T47D (cell line): ENCODE measurements at regions not wholly inside any gene's neighbourhood (a gene's known extent, or its start where the extent isn't known, plus 50 kb on each side); places are given as distances from the start of the nearest gene placed in this dataset.

Experiments
- DNase-seq, 2 experiments: peaks; one replicate each; pipeline versions ENCODE4 v3.0.0 to v3.0.0-alpha.2; 2011 to 2012; ENCODE audit warnings: low read depth in 1 of 2, low spot score in 1 of 2
- JUND ChIP-seq: IDR thresholded peaks from 2 replicates; pipeline ENCODE4 v1.6.1; 2012; ENCODE audit warnings: low read depth
- in situ Hi-C: cut with HindIII; loops from 2 replicates; pipeline ENCODE4 v1.10.0; 2016; ENCODE audit warnings: low sequenced_read_pairs, low pct_unique_long_range_greater_than_20kb

DNA sequence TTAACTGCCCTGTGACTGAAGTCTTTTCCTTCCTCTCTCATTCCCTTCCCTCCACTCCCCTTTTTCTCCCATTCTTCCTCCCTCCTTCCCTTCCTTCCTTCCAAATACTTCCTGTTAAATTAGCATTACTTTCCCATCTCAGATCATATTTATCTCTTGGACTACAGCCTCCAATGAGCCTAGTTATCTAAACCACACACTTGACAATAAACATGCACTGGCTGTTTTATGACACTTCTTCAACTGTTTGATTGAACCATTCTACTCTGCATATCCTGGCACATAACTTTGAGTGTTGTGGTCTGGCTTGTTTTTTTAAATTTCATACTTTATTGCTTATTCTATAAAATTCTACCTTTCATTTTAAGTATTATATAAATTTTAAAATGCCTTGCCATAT lies 1860.8 kb upstream of the LRRTM1 start:
- no peak for TF ChIP-seq JUND
- in situ Hi-C loops = no loop called here
- DNase-seq = no peak

DNA sequence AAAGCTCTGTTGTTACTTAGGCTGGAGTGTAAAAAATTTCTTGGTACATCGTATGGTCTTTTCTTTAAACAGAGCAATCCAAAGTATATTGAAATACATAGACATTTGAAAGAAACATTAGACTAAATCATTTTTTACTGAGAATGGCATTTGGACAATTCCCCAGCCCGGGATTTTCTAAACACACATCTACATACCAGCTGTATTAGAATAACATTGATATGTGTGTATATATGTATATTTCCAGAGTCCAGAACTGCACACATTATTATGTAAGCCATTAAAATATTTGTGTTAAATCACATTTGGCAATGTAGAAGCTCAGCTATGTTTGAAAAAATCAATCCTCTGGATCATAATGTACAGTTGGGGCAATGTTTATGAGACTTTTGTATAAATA lies 1853.6 kb upstream of the LRRTM1 start:
- in situ Hi-C loops = no loop called here
- DNase-seq = no peak
- TF ChIP-seq JUND = no peak

DNA sequence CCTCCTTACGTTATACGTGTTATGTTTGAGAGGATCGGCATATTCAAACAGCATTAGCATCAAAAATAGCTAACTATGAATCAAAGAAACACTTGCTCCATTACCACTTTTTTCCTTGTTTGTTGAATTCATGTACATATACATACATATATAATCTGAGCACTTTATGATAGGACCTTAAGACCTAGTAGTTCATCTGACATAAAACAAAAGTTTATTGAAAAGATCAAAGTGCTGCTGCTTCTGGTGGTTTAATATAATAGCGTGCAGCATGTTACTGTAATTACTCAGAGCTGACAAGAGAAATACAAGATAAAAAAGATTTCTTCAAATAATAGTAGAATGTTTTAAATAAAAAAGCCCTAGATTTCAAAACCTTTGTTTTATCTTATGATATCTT lies 1850.9 kb upstream of the LRRTM1 start:
- in situ Hi-C loops = no loop called here
- DNase-seq = no peak

DNA sequence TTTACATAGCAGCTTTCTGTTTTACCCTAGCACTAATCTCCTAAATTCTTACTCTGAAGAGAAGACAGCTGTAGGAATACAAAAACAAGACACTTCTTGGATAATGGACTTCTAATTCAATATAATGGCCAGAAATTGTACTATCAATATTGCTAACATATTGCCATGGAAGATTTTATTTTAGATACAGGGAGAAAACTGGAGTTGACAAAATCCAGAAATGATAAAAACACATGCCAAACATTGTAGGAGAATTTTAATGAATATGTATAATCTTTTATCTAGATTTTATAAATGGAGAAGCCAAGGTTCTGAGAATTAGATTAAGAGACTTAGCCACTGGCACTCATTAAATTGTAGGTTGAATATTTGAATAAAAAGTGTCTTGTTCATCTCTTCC lies 1838.8 kb upstream of the LRRTM1 start:
- DNase-seq = no peak
- no peak for TF ChIP-seq JUND
- in situ Hi-C loops = no loop called here

More for the DNA sequence above, 1850.9 kb upstream of the LRRTM1 start:
- TF ChIP-seq JUND = no peak

DNA sequence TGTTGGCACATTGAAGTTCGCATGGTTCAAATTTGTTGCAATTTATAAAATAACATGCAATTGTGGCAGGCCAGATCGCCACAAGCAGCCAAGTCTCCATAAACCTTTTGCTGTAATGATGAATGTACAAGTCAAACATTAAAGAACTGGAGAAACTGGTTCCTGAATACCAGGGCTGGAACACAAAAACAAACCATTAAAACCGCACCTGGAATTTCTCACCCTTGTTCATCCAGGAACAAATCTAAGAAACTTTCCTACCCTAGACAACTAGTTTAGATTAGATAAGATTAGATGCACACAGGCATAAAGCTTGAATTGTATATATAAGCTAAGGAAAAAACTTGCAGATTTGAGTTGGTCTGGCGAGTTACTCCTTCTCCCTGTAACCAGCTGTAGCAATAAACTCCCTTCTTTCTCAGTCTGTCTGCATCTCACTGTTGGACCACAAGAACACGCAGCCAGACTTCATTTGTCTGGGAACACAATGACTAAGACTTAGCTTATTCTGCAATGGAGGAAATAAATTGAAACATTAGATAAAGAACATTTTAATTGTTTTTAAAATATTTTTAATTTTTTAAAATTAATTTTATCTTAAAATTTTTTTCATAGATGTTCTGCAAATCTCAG lies 1835.5 kb upstream of the LRRTM1 start:
- TF ChIP-seq JUND = peak; percentile 43; the same call in 1 of the 2 replicates
- in situ Hi-C loops = no loop called here
- peak; percentile 5 to 87 for DNase-seq

DNA sequence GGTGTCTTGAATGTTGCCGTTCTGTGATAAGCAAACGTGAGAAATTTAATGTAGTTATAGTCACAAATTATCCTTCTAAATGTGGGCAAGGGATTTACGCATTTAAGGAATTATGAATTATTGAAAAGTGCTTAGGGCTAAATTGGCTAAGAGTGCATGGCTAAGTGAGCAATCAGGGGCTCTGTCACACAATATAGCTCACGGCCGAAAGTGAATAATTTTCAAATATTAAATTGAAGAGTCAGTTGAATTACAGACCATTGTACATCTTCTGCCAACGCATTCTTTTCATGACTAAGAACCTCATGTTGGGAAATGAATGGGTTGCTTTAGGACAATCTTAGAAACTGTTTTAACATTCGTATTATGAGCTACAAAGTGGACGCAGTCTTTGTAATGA lies 1832.9 kb upstream of the LRRTM1 start:
- no peak for DNase-seq
- no peak for TF ChIP-seq JUND
- in situ Hi-C loops = no loop called here

DNA sequence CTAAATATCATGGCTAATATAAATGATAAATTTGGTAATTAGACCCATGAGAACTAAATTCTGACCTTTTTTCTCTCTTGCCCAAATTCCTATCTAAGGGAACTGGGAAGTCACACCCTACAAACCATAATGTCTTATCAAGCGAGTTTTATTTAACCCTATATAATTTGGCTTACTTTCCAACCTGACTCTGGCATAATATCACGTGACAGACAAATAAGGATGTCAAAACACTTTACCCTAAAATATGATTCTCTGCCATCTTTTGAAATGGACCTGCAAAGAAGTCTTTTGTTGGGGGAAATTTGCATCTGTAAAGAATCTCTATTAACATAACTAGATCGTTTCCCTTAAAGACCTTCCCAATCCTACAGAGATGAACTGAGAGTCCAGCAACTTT lies 1823.5 kb upstream of the LRRTM1 start:
- TF ChIP-seq JUND = no peak
- DNase-seq = no peak
- in situ Hi-C loops = no loop called here

DNA sequence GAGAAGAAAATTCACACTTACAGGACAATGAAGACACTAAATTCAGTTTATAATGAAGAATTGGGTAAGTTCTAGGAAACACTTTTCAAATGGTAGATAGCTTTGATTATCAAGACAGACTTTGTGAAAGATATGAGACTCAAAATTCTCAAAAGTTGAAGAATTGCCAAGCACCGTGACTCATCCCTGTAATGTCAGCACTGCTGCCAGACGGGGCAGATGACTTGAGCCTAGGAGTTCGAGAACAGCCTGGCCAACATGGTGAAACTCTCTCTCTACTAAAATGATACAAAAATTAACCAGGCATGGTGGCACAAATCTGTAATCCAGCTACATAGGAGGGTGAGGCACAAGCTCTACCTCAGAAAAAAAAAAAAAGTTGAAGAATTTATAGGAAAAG lies 1820.1 kb upstream of the LRRTM1 start:
- DNase-seq = no peak
- TF ChIP-seq JUND = no peak
- in situ Hi-C loops = no loop called here

DNA sequence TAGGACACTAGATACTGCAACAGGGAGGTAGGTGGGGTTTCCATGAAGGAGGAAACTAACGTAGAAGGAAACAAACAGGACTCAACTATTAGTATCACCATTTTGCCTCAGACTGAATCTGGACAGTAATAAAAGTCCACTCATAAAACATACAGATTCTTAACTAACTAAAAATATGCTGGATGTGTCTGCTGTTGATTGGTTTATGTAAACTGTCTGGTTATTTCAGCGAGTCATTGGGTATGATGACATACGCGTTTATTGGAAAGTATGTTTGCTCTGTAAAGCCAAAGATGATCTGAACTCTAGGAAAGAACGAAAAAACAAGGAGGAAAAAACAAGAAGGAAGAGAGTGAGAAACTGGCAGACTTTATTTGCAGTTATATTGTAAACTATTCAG lies 1816.1 kb upstream of the LRRTM1 start:
- TF ChIP-seq JUND = no peak
- in situ Hi-C loops = no loop called here
- no peak for DNase-seq

DNA sequence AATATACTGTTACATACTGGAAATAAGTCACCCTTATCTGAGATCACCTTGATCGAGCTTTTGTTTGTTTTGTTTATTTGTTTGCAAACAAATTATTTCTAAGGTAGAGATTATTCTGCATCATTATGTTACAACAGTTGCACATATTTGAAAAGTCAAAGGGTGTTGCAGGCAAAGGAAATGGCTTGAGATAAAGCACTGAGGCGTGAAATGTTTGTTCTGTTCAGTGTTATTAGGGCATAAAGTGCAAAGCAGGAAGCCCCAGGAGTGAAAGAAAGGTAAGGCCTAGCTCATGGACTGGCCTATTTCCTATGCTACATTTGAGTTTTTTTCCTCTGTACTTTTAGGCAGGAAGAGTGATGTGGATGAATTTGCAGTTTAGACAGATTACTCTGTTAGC lies 1815.6 kb upstream of the LRRTM1 start:
- no peak for DNase-seq
- in situ Hi-C loops = no loop called here
- TF ChIP-seq JUND = no peak

DNA sequence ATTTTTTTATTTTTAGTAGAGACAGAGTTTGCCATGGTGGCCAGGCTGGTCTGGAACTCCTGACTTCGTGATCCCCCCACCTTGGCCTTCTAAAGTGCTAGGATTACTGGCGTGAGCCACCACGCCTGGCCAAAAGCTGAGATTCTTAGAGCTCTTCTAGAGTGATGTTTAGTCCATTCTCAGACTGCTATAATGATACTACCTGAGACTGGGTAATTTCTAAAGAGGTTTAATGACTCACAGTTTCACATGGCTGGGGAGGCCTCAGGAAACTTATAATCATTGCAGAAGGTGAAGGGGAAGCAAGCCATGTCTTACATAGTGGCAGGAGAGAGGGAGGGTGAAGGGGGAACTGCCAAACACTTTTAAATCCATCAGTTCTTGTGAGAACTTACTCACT lies 1804.9 kb upstream of the LRRTM1 start:
- TF ChIP-seq JUND = no peak
- DNase-seq = no peak
- in situ Hi-C loops = no loop called here

DNA sequence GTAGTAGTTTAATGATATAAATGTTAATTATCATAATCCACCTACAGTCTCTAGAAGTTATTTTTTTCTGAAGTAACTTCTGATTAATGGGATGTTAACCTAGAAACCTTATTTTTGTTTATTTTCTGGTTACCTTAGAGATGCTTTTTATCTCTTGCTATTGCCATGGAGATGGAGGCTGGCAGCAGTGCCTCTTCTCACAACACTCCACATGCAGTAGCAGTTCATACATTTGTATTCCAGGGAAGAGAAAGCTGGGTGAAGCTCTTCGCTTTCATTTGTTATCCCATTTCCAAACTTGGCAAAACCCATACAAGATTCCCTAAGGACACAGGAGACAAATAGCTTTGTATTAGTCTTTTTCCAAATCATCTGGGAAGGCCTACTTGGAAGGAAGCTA lies 1794.1 kb upstream of the LRRTM1 start:
- in situ Hi-C loops = no loop called here

DNA sequence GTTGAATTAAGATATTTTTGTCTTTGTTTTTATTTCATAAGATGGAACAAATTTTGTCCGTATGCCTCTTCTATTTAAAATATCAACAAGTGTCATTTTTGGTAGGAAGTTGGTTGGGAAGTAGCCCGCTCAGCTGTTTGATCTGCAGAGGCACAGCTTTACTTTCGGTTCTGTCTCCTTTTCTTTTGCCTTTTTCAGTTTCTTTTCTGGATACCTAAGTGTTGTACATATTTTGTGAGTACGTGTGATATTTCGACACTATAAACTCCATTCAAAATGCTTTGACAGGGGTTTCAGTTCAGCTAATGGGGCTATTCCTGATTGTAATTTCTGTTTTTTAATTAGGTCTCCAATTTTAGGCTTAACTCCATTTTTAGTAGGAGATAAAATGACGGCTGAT lies 1785.0 kb upstream of the LRRTM1 start:
- in situ Hi-C loops = no loop called here
- no peak for DNase-seq
- no peak for TF ChIP-seq JUND

More for the DNA sequence above, 1794.1 kb upstream of the LRRTM1 start:
- no peak for DNase-seq
- no peak for TF ChIP-seq JUND

DNA sequence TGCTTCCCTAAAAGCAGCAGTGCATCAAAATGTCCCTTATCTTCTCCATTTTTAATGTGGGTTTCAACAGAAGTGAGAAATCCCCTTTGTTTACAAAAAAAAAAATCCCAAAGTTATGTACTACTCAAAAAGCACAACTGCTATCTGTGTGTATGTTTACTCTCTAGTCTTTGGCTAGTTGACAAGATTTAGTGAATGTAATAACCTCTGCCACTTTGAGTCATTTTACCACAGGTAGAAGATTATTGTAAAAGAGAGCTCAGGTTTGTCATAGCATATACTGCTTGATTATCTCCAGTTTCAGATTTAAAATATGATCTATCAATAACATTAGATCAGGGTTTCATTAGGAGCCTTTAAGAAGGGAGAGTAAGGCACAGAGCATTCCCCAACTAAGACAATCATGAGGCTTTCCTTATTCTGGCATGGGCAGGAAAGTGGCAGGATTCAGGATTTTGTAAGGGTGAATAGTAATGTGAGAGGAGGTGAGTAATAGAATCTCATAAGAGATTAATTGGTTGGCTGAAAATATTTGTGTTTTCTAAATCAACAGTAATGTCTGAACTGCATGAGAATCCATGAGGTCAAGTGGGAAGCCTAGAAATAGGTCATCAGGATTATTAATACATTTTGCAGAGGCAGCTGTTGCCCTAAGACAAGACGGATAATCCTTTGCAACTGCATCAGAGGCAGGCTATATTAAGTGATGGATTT lies 1780.3 kb upstream of the LRRTM1 start:
- DNase-seq = no peak
- no peak for TF ChIP-seq JUND
- in situ Hi-C loops = no loop called here
